ENCODE measurements at regions not wholly inside any gene's neighbourhood (a gene's known extent, or its start where the extent isn't known, plus 50 kb on each side); places are given as distances from the start of the nearest gene placed in this dataset.

DNA sequence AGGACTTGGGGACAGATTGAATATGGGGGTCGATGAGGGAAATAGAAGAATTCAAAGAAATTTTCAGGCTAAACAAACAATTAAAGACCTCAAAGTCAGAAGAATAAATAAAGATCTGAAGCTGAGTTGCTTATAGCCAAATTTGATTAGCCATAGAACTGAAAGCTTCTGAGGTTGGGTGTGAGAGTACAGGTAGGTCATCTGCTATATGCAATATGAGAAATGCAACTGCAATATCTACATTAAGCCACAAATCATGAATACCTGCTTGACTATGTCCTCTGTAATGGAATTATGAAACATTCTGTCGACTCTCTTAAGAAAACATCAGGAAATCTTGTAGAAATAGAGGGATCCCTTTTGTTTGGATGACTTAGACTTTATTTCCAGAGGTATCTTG is 192.1 kb upstream of the PCDH15 start:
- TF ChIP-seq, protein P1, sequence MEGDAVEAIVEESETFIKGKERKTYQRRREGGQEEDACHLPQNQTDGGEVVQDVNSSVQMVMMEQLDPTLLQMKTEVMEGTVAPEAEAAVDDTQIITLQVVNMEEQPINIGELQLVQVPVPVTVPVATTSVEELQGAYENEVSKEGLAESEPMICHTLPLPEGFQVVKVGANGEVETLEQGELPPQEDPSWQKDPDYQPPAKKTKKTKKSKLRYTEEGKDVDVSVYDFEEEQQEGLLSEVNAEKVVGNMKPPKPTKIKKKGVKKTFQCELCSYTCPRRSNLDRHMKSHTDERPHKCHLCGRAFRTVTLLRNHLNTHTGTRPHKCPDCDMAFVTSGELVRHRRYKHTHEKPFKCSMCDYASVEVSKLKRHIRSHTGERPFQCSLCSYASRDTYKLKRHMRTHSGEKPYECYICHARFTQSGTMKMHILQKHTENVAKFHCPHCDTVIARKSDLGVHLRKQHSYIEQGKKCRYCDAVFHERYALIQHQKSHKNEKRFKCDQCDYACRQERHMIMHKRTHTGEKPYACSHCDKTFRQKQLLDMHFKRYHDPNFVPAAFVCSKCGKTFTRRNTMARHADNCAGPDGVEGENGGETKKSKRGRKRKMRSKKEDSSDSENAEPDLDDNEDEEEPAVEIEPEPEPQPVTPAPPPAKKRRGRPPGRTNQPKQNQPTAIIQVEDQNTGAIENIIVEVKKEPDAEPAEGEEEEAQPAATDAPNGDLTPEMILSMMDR (IDR thresholded peaks at IDR 0.05; ENCODE audit: borderline replicate concordance, control extremely low read depth, extremely low read depth, insufficient read depth, missing control alignments), result no peak
- in situ Hi-C loops (cut with MboI; ENCODE audit: low sequenced_read_pairs, unreplicated experiment), result no loop called here
- DNase-seq (ENCODE audit: low spot score), result no peak

DNA sequence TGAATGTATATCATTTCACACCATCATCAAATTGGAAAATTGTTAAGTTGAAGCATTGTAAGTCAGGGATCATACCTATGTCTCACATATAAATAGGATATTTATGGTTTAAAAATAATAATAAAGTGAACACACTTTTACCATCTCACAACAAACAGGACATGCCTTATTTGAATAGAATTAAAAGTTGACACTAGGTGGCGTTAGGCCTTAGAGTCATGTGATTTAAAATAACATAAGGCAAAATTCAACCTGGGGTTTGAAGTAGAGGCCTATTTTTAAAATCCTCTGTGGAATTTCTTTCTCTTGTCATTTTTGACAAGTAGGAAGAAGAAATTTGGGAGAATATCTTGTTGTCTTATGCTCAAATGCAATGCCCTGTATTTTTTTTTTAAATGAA is 184.7 kb upstream of the PCDH15 start:
- DNase-seq (ENCODE audit: low spot score), result no peak
- TF ChIP-seq, protein P1 (IDR thresholded peaks at IDR 0.05; ENCODE audit: borderline replicate concordance, control extremely low read depth, extremely low read depth, insufficient read depth, missing control alignments), result peak; percentile 26

DNA sequence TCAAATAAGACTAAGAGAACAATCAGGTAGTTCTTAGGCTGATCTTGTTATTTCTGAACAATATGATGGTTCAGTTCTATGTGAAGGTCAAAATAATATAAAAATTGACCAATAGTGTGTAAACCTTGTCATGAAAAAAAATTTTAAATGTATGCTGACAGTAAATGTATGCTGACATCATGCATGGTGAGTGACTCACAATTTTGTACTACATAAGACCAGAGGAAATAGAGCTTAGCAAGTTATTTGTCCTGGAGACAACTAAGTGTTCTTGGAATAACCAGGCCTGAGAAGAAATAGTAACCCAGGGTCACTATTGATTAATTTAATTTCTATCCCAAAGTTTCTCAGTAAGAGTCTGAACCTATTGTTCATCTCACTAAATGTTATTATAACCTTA is 182.2 kb upstream of the PCDH15 start:
- in situ Hi-C loops (cut with MboI; ENCODE audit: low sequenced_read_pairs, unreplicated experiment), result no loop called here
- TF ChIP-seq, protein P1 (IDR thresholded peaks at IDR 0.05; ENCODE audit: borderline replicate concordance, control extremely low read depth, extremely low read depth, insufficient read depth, missing control alignments), result no peak
- DNase-seq (ENCODE audit: low spot score), result no peak

More for the DNA sequence above, 184.7 kb upstream of the PCDH15 start:
- in situ Hi-C loops (cut with MboI; ENCODE audit: low sequenced_read_pairs, unreplicated experiment), result no loop called here

DNA sequence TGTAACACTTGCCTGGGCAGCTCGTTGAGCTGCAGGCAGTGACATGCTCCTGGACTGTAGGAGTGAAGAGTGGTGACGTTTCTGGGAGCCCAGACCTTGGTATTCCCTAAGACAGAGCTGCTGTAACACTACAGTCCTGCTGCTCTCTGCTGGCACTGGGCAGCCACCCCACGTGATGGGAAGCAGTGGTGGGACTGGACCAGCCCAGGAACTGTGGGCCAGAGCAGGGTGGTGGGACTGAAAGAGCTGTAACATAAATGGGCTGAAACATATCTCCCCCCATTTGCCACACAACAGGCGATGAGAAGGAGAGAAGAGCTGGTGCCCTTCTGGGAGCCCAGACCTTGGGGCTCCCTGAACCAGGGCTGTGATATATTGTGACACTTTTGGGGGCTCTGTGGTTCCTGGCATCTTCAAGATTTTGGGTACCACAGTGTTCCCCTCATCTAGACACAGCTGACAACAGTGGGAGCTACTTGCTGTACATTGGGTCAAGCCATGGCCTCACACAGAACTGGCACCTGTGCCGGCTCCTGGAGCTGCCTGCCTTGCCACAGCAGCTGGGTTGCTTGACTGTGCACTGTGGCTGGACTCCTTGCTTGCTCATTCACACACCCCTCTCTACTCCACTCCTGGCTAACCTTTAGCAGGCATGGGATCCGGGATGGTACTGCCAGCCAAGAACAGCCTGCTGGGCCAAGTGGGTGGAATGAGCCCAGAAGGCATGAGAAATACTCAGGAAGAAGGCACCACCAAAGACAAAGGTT is 161.3 kb upstream of the PCDH15 start:
- DNase-seq (ENCODE audit: low spot score), result no peak
- TF ChIP-seq, protein P1 (IDR thresholded peaks at IDR 0.05; ENCODE audit: borderline replicate concordance, control extremely low read depth, extremely low read depth, insufficient read depth, missing control alignments), result no peak
- in situ Hi-C loops (cut with MboI; ENCODE audit: low sequenced_read_pairs, unreplicated experiment), result no loop called here

DNA sequence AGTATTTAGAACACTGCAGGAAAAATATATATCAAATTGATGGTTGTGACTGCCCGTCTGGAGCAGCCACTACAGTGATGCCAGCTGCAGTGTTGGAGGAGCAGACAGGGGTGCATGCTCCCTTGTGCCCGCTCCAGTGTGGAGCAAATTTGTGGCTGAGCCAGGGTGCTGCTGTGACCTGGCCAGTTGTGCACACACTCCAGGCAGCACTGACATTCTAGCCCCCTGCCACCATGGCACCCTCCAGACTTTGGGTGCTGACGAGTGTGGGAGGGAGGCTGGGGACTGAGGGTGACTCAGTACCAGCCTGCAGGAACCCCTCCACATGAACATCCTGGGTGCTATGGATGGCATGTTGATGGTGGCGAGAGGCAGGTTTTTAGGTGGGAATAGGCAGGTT is 160.0 kb upstream of the PCDH15 start:
- TF ChIP-seq, protein P1 (IDR thresholded peaks at IDR 0.05; ENCODE audit: borderline replicate concordance, control extremely low read depth, extremely low read depth, insufficient read depth, missing control alignments), result no peak
- DNase-seq (ENCODE audit: low spot score), result no peak
- in situ Hi-C loops (cut with MboI; ENCODE audit: low sequenced_read_pairs, unreplicated experiment), result no loop called here

DNA sequence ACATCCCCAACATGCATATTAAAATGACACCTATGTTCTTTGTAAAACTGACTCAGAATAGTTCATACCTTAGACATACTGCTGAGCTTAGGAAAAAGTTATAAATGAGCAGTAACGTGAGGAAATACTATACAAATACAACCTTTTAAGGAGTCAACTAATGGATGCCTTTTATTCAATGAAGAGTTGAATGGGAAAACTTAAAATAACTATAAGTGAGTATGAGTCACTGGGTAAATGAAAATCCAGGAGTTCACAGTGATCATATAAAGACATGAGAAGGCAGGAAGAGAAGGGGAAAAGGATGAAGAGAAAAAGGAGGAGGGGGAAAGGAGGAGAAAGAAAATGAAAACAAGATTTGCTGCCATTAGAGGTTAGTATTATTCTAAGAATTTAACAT is 157.8 kb upstream of the PCDH15 start:
- in situ Hi-C loops (cut with MboI; ENCODE audit: low sequenced_read_pairs, unreplicated experiment), result no loop called here
- TF ChIP-seq, protein P1 (IDR thresholded peaks at IDR 0.05; ENCODE audit: borderline replicate concordance, control extremely low read depth, extremely low read depth, insufficient read depth, missing control alignments), result no peak
- no peak for DNase-seq (ENCODE audit: low spot score)
